Inflammatory macrophage treated with lipopolysaccharide for 4 hours (primary cell): ENCODE measurements at regions not wholly inside any gene's neighbourhood (a gene's known extent, or its start where the extent isn't known, plus 50 kb on each side); places are given as distances from the start of the nearest gene placed in this dataset.

ENCODE experiments used
- DNase-seq: peaks from one replicate; pipeline ENCODE4 v3.0.0-alpha.2; 2020

DNA sequence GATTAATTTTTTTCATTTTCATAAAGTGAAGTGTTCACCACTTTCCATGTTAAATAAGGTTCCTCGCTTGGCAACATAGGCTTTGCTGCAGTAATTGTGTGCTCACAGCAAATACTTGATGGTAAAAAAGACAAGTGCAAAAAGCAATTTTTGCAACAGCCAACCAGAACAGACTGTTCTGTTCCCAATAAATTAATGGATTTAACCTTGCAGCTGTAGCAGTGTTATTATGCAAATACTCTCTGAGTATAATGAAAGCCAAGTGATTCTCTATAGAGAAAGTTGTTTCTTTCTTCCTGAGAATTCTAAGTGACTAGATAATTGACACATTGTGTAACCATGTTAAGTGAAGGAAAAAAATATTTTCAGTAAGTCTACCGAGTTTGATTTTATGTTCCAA, 183.7 kb upstream of the NAALADL2 start:
- no peak for DNase-seq

DNA sequence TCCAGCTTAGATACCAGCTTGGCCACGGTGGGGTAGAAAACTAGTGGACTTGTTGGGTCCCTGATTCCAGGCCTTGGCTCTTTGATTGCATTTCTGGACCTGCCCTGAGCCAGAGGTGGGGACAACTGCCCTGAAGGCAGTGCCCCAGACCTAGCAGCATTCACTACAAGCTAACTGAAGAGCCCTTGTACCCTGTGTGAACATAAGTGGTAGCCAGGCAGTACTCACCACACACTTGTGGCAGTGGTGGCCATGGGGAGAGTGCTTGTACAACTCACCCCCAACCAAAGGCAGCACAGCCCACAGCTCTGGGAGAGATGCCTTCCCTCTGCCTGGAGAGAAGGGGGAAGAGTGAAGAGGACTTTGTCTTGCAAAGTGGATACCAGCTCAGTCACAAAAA, 177.3 kb upstream of the NAALADL2 start:
- no peak for DNase-seq

DNA sequence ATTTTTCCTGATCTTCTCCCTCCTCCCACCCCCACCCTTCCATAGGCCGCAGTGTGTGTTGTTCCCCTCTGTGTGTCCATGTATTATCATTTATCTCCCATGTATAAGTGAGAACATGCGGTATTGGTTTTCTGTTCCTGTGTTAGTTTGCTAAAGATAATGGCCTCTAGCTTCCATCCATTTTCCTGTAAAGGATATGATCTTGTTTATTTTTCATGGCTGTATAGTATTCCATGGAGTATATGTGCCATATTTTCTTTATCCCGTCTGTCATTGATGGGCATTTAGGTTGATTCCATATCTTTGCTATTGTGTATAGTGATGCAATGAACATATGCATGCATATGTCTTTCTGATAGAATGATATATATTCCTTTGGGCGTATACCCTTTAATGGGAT, 173.3 kb upstream of the NAALADL2 start:
- no peak for DNase-seq

DNA sequence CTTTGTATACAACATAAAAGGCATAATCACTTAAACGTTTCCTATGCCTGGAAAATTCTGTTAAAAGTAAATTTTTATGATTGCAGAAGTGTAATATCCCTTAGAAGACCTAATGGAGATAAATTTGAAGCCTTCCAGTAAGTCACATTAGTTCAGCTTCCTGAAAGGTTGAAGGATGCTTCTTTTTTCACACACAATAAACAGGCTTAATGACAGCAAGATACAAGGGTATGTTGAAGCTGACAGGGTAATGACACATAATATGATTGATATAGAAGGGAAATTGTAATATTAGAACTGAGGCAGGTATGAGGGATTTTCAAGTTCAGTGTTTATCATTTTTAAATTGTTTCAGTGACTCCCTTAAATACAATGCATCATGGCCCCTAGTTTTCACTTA, 161.8 kb upstream of the NAALADL2 start:
- no peak for DNase-seq

DNA sequence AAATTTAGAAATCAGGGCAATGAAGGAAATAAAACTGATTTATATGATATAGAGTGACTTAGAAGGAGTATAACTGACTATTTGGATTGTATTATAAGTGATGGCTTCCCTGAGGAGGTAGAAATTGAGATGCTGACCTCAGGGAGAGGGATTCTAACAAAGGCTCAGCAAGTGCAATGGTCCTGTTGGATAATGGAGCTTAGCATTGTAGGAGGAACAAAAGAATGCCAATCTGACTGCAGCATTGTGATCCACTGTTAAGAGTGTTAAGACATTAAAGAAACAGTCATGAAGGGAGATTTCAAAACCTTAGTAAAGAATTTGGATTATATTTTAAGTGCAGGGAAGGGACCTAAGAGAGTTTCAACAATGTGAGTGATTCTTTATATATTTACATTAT, 158.4 kb upstream of the NAALADL2 start:
- no peak for DNase-seq

DNA sequence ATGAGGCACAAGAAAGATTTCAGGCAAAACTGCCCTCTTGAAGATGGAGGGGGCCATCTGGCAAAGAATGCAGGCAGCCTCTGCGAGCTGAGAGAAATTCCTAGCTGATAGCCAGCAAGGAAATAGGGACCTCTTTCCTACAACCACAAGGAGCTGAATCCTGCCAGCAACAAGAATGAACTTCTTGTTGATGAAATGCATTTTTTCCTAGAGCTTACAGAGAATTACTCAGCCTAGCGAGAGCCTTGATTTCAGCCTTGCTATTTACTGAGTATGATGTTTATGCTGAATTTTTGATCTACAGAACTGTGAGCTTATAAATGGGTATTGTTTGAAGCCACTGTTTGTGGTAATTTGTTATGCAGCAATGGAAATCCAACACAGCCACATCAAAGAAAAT, 148.5 kb upstream of the NAALADL2 start:
- DNase-seq: no peak

DNA sequence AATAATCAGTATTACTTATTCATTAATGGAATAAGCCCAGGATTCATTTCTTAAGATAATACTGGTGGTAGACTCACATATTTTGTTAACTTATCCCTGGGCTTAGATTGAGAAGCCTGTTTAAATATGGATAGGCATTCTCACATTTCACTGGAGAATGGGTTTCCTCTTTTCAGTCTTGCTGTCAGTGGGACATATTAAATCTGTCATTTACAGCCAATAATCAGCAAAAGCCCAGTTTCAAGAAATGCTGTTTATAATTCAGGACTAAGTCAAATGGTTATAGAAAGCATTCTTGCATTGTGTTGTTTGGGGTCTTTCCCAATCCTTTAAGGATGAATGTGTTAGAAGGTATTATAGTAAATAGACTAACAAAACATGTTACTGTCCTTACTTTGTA, 143.7 kb upstream of the NAALADL2 start:
- no peak for DNase-seq

DNA sequence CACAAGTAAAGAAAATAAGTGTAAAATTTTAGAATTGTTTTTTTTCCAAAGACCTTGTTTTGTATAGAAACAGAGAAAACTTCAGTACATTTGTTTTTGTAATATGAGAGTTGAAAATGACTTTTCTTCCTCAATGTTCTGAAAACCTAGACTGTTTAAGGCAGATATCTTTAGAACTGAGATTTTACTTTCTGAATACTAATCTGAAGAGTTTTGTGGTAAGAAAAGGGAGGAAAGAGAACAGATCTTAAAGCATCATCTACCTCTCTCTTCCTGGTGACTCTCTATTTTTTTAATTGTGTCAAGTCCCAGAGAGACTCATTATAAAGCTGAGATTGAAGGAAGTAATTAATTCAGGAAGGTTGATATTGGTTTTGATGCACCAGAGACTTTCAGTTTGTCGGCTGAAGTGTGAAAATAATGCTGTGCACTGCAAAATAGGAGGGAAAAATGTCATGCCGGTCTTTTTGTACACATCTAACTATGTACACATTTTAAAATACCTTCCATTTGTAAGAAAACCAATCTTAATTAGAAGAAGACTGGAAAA, 142.1 kb upstream of the NAALADL2 start:
- no peak for DNase-seq

DNA sequence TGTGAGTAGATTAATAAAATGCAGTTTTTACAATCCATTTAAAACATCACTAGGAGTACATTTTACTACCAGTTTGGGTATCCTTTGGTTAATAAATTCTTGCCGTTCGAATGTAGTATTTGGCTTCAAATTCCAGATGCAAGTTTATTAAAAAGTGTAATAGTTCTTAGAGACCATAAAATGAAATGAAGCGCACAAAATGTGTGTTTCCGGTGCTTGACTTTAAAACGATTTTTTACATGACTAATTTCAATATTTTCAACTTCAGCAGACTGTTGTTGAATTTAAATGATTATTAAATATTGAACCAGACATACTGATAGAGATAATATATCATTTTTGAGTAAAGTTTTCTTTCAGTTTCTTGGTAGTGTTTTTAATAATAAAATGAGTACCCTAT, 138.4 kb upstream of the NAALADL2 start:
- DNase-seq: no peak

DNA sequence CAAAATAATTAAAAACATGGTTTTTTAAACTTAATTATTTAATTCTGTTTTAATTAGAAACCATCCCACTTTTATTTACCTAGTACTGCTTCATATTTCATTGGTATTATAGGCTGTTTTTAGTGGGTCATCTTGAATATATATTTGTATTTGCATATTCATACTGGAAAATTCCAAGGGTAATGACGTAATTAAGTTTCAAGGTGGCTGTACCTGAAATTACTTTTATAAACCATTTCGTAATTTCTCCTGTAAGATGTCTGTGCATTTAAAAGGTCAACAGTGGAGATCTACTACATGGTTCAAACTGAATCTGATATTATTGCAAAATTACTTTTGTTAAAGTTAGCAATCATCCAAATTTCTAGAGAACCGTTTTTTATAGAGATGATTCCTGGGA, 133.8 kb upstream of the NAALADL2 start:
- no peak for DNase-seq

DNA sequence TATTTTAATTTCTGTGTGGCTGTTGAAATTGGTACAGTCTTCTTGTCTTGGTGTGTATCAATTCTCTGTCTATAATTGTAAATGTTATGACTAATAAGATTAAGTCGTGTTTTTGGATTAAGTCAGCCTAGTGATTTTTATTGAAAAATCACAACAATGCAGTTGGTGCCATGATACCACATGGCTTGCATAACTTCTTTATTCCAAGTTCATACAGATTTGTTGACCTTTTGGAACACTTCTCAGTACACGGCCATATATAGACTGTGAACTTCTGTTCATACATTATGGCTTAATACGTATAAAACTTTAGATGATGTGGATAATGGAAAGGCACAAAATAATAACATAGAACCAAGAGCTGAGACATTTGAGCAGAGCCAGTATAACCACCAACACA, 121.2 kb upstream of the NAALADL2 start:
- no peak for DNase-seq

DNA sequence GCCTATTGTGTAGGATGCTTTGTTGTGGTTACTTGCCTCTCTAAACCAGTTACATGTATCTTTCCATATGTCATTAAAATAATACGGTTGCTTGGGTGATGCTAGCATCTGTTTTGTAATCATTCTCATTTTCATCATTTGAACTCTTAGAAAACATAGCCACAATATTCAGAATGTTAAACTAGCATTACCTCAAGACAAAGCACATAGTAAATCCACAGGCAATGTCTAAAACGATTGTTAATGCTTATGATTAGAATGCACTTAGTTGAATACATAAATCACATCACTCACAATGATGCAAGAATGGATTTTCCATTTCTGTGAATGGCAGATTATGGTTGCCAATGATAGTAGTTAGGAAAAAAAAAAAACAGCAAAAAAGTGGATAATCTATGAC, 110.0 kb upstream of the NAALADL2 start:
- DNase-seq: no peak

DNA sequence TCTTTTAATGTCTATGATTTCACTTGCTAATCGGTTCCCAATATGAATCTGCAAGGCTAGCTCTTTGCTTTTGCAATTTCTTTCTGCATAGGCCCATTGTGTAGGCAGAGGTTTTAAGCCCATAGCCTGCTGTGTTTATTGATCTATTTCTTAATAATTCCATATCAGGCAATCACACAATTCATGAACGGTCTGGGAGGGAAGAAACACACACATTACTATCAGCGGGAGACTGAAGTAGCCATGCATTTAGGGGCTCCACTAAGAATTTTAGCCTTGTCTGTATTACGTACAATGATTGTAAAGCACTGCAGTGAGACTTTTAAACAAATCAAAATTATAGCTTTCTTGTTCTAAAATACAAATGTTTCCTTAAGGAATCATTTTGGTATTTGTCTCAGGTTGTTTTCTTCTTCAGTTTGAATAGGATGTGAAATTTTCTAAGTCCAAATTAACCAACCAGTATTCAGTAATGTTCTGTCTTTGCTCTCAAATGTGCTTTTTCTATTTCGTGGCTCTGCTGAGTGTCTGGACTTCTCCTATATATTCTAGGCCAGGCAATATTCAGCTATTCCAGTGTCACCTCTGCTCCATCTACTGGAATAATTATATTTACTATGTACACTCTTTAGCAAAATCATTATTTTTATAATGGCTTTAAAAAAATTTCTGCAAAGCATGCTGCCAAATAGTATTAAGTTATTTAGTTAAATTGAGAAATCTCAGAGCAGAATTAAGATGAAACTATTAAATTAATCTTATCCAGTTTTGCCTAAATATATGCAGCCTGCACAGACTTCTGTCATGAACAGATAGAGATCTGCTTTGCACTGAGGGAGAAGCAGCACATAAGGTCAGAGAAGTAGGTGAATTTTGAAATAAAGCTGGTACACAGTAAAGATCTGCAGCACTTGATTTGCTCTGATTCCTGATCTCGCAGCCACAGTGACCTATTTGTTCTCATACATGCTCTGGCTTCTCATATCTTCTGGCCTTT, 103.0 kb upstream of the NAALADL2 start:
- no peak for DNase-seq

DNA sequence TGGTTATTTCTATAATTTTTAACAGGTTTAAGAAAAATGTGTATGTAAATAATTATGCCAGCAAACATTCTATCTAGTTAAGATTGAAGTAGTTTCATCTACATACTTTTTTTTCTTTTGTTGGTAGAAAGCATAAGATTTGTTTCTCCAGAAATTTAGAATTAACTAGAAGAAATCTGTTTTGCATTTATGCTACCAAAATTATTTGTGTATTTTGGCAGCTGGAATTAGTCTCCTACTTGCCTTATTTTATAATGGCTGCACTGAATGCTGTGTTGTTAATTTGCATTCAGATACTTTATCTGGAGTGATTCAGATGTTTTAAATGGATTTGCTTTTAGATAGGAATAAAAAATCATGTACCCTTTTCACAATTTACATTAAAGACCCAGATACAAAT, 100.2 kb upstream of the NAALADL2 start:
- no peak for DNase-seq

DNA sequence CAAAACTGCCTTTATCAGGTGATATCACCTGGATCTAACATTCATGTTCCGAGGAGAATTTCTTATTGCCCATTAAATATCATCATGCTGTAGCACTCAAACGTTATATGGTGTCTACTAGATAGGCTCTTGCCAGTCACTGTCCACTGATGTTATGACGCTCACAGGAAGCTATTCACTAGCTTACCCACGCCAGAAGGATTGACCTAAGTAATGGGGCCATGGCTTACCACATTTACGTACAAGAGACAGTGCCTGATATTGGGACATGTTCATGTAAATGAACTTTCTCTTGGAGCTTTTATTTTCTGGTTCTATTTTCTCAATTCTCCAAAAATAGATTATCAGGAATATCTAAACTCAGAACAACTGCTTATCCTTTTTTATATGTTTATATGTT, 91.7 kb upstream of the NAALADL2 start:
- no peak for DNase-seq

DNA sequence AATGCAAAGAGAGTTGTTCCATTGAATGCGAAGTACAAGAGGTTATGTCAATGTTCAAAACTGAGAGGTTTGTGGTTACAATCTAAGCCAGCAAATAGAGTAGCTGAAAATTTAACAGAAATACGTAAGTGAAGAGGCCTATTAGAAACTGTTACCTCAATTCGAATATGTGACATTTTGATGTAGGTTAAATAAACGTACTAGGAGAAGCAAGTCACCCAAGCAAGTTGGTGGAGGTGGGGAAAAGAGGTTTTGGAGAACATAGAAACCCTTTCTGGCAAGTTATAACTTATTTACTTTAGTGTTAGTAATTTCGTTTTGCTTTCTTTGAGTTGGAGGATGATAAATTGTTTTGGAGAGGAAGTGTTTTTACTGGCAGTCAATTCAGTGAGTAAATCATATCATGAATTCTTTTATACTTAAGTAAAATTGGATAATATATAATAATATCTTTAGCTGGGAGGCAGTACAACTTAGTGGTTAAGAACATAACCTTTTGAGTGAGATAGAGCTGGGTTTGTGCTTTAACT, 91.2 kb upstream of the NAALADL2 start:
- no peak for DNase-seq

DNA sequence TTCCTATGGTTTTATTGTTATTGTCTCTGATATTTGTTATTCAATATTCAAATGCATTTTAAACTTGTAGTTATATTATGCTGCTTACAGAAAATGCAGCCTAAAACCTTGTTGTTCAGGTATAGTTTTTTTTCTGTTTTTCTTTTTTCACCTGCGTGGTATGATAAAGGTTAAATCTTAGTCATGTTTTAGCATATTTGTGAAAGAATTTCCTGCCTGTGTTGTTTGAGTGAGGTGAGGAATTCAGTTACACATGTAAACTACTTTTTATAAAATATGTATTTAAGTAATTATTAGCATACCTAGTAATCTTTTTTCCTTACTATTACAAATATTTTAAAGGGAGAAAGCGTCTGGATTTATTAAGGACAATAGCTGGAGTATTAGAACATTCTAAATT, 90.0 kb upstream of the NAALADL2 start:
- no peak for DNase-seq

DNA sequence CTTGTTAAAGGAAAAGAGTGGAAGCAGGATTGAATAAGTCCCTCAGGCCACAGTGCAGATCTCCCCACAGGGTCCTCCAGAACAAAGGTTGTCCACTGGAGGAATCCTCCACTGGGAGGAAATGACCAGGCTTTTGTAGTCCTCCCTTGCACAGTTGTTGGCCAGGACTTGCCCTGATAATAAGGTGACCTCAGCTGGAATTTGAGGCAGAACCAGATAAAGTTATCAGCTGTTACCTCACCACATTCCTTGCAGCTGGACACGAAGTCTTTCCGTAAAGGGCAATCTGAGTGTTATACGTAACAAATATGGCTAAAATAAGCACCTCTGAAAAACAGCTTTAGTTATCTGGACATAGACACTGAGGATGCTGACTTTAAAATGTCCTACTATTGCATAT, 83.5 kb upstream of the NAALADL2 start:
- no peak for DNase-seq

DNA sequence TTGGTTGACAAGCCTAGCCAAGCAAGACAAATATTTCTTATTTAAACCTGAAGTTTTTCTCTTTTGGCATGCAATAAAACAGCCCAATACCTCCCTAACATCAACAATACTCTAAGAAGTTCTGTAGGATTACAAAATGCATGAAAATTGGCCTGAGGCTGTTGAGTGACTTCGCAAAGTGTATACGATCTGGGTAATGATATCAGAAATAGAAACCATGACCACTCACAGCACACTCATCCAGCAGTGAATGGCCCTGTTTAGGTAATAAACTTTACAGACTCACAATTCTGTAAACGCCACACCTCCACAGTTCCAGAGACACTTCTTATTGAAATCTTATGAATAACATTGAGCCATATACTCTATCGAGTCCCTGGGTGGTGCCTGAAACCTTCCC, 83.0 kb upstream of the NAALADL2 start:
- DNase-seq: no peak

DNA sequence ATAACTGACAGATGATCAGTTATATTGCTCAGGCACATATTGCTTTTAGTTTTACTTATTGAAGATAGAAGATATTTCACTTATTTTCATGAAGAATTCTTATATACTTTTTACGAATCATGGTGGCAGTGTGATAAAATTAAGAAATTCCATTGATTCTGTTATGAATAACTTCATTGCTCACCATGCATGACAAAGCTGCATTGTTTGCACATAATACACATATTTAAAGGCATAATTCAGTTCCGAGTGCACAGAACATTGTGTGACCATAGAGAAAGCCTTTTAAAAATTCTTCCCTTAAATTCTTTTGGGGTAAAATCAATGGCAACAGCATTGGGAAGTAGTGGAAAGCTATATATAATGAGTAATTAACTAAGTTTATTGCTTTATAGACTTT, 82.5 kb upstream of the NAALADL2 start:
- DNase-seq: no peak

DNA sequence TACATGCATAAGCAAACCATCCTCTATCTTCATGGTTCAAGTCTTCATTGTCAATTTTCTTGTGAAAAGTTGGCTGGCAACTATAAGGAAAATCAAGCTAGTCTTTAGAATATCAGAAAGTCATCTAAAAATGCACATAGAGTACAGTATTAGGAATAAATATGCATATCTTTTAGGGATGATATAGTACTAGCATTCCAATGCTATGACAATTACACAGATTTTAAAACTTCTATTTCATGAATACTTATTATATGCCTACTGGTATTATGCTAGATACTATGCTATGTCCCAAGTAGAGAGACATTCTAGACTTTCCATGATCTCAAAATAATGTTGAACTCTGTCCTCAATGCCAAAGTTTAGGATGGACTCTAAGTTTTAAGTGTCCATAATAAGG, 81.3 kb upstream of the NAALADL2 start:
- no peak for DNase-seq

DNA sequence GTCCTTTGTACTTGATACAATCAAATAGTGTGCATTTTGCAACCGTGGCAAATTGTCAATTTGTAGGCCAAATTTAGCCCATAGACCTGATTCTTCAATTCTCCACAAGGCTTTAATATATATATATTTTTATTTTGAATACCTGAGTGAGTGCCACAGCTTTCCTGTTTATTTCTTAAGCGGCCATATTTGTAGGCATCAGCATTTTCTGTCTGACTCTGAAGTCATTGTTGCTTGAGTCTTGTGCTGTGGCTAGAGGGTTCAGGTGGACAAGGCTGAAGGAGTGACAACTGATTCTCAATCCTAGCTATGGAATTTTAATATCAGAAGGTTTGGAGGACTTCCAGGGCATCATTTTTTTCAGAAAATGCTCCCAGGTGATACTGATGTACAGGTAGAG, 75.6 kb upstream of the NAALADL2 start:
- no peak for DNase-seq

DNA sequence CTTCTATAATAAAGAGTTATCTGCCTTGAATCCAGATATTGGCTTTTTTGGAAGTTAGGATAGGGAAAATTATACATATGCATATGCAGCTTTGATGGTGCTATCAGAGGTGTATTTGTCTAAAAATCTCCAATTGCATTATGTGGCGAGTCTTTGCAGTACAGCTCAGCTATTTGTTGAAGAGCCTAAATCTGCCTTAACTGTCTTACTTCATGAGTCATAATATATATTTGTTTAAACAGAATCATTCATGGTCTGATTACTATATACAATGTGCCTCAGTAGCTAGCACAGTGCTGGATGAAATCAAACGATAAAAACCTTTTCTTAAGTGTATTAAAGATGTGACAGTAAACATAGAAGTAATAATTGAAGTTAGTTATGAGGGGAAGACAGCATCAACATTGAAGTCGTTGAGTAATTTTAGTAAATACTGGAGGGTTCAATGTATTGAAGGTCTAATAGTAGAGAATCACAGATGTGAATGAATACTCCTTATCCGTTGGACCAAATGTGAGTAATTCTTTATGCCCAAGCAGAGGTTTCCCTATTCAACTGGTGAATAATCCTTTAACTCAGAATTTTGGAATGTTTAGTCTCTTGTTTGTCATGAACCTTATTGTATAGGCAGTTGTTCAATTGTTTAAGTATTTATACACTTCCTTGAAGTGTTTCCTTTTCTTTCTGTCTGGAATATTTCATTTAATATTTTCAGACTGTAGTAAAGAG, 74.8 kb upstream of the NAALADL2 start:
- no peak for DNase-seq

DNA sequence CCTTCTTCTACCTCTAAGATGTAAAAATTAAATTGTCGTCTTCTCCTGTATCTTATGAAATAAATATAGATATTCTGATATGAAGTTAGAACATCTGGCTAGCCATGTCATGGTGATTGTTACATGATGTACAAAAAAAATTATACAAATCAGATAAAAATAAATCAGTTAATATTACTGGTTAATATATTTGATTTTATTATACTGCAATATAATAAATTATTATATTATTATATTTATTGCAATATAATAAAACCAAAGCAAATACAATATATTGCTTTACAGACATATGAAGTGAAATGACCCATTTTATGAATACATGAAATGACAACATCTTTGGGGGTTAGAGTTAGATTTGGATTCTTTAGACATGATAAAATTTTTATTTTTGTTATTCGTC, 72.3 kb upstream of the NAALADL2 start:
- no peak for DNase-seq
